B cell (primary cell): ENCODE measurements at regions not wholly inside any gene's neighbourhood (a gene's known extent, or its start where the extent isn't known, plus 50 kb on each side); places are given as distances from the start of the nearest gene placed in this dataset.

Source experiments
- ATAC-seq: fragments of 200-7000 bp; cut with Tn5 transposase; one replicate; pipeline ENCODE4 v1.10.0; 2021; ENCODE audit warnings: low read depth, mild to moderate bottlenecking, moderate number of reproducible peaks, moderate library complexity
- CTCF ChIA-PET: fragments of 350-600 bp; sonication (Branson Sonifier 250); formaldehyde crosslinking; loops from one replicate; lab custom pipeline; 2021; ENCODE audit warnings: antibody characterized with exemption, inconsistent platforms; lab: Charles Lee
- POLR2A ChIA-PET: fragments of 350-600 bp; sonication (Branson Sonifier 250); formaldehyde crosslinking; loops from one replicate; lab custom pipeline; 2021; ENCODE audit warnings: antibody characterized with exemption; lab: Charles Lee
- DNase-seq: peaks from one replicate; pipeline ENCODE4 v3.0.0; 2013
- H2AFZ ChIP-seq: 2 replicates; pipeline ENCODE4 v1.6.1; 2012; ENCODE audit warnings: mild to moderate bottlenecking, low read depth, low read length; ENCODE audit not compliant: insufficient read depth, poor library complexity, severe bottlenecking
- H3K27ac ChIP-seq, 2 donors: 1 replicate in 1 of 2; 2 replicates in 1 of 2; pipeline ENCODE4 v1.5.1; 2012 to 2013; ENCODE audit warnings: low read length in 2 of 2, mild to moderate bottlenecking in 2 of 2, moderate library complexity in 1 of 2
- H3K27me3 ChIP-seq, 4 experiments: fragments of 200-600 bp in 1 of 4; sonication (generic) in 1 of 4; replicated peaks in 1 of 4; 1 replicate in 2 of 4; 2 replicates in 2 of 4; pipeline versions ENCODE4 v1.6.1 to v1.7.0; 2013 to 2016; ENCODE audit warnings: low read length in 3 of 4, mild to moderate bottlenecking in 2 of 4, mixed read lengths in 1 of 4, moderate library complexity in 1 of 4; ENCODE audit not compliant: insufficient read depth in 4 of 4, control insufficient read depth in 3 of 4; ENCODE audit errors: control extremely low read depth in 1 of 4
- H3K36me3 ChIP-seq, 2 experiments: replicated peaks in 1 of 2; 1 replicate in 1 of 2; 2 replicates in 1 of 2; pipeline versions ENCODE4 v1.6.1 to v1.7.1; 2013; ENCODE audit warnings: low read length in 1 of 2; ENCODE audit not compliant: insufficient read depth in 2 of 2, control insufficient read depth in 1 of 2; ENCODE audit errors: control extremely low read depth in 1 of 2, extremely low read depth in 1 of 2
- H3K4me1 ChIP-seq, 2 donors: fragments of 200-600 bp in 1 of 2; sonication (generic) in 1 of 2; 1 replicate in 1 of 2; 2 replicates in 1 of 2; pipeline versions ENCODE4 v1.5.1 to v1.6.1; 2013 to 2017; ENCODE audit warnings: low read length in 2 of 2; ENCODE audit not compliant: control insufficient read depth in 2 of 2, insufficient read depth in 2 of 2
- H3K4me2 ChIP-seq: replicated peaks from 2 replicates; pipeline ENCODE3; 2012; ENCODE audit warnings: mild to moderate bottlenecking, low read depth, low read length; ENCODE audit not compliant: poor library complexity, severe bottlenecking
- H3K4me3 ChIP-seq, 5 experiments: fragments of 200-600 bp in 1 of 5; sonication (generic) in 1 of 5; 1 replicate in 3 of 5; 2 replicates in 2 of 5; pipeline versions ENCODE4 v1.5.1 to v1.7.0; 2011 to 2016; ENCODE audit warnings: low read length in 4 of 5, mild to moderate bottlenecking in 4 of 5, low read depth in 2 of 5, control low read depth in 1 of 5, moderate library complexity in 1 of 5; ENCODE audit not compliant: insufficient read depth in 1 of 5; ENCODE audit errors: control extremely low read depth in 1 of 5, extremely low read depth in 1 of 5
- H3K79me2 ChIP-seq: fragments of 200-600 bp; sonication (generic); one replicate; pipeline ENCODE4 v1.6.0; 2016; ENCODE audit warnings: low read length; ENCODE audit not compliant: control insufficient read depth, insufficient read depth
- H3K9ac ChIP-seq: fragments of 200-600 bp; sonication (generic); 2 replicates; pipeline ENCODE4 v1.6.1; 2017; ENCODE audit warnings: mild to moderate bottlenecking, low read length, moderate library complexity
- H3K9me3 ChIP-seq, 3 donors: one replicate each; pipeline versions ENCODE4 v1.6.1 to v1.7.1; 2013; ENCODE audit warnings: low read length in 2 of 3; ENCODE audit not compliant: control insufficient read depth in 2 of 3, insufficient read depth in 1 of 3; ENCODE audit errors: control extremely low read depth in 1 of 3
- H4K20me1 ChIP-seq: 2 replicates; pipeline ENCODE4 v1.6.0; 2012; ENCODE audit warnings: mild to moderate bottlenecking, low read length; ENCODE audit not compliant: insufficient read depth, control insufficient read depth, poor library complexity, severe bottlenecking
- H3K27ac Mint-ChIP-seq: one replicate; pipeline ENCODE4 v1.8.0; 2021; ENCODE audit warnings: mixed read lengths
- H3K27me3 Mint-ChIP-seq: one replicate; pipeline ENCODE4 v1.8.0; 2021; ENCODE audit warnings: mixed read lengths
- H3K4me1 Mint-ChIP-seq: one replicate; pipeline ENCODE4 v1.8.0; 2021; ENCODE audit warnings: mixed read lengths
- H3K4me3 Mint-ChIP-seq: one replicate; pipeline ENCODE4 v1.8.0; 2021; ENCODE audit warnings: mixed read lengths
- H3K9me3 Mint-ChIP-seq: one replicate; pipeline ENCODE4 v1.8.0; 2022; ENCODE audit warnings: mixed read lengths; ENCODE audit not compliant: insufficient read depth
- EZH2 ChIP-seq: IDR thresholded peaks from 2 replicates; pipeline ENCODE4 v1.6.1; 2012; ENCODE audit warnings: borderline replicate concordance, low read depth, mild to moderate bottlenecking, moderate library complexity, low read length; ENCODE audit not compliant: insufficient read depth, poor library complexity, severe bottlenecking
- WGBS: methylation state at CpG from one replicate; pipeline ENCODE4 v1.1.5; 2013; ENCODE audit warnings: missing lambda C conversion rate; ENCODE audit not compliant: insufficient coverage; 5-methylcytosine and 5-hydroxymethylcytosine counted together
- intact Hi-C: fragments of 100-400 bp; cut with micrococcal nuclease; formaldehyde crosslinking; loops from one replicate; pipeline ENCODE4 v1.10.0; 2022
- TF ChIP-seq, protein P1 (sequence below): fragments of 200-600 bp; IDR thresholded peaks from one replicate; pipeline ENCODE4 v1.8.0; 2022; ENCODE audit warnings: antibody characterized with exemption, mild to moderate bottlenecking

GRCh38 chr3:72391659-72392058 lies 456.6 kb downstream of the SHQ1 start:
- H3K27ac ChIP-seq, result no peak overlapping the region
- Mint-ChIP-seq H3K9me3 (no peaks in the 10 kb centered on the region), H3K4me1 (peaks cover 58% of the 10 kb centered on the region), H3K27me3 (no peaks in the 10 kb centered on the region), H3K4me3 (no peak overlapping the region), H3K27ac (no peak overlapping the region)
- peaks cover 5 to 7% of the 10 kb centered on the region in 2 donors for H3K4me1 ChIP-seq
- no peaks in the 10 kb centered on the region for H3K27me3 ChIP-seq
- CTCF ChIA-PET, result interaction anchor here (0.6 kb wide), 1 partner anchor 327 kb away, joined by 3 read pairs; no protein-coding TSS in a partner anchor
- H3K9ac ChIP-seq, result no peak overlapping the region
- intact Hi-C loops, result no loop called here
- no peak for TF ChIP-seq EZH2
- TF ChIP-seq, protein P1, sequence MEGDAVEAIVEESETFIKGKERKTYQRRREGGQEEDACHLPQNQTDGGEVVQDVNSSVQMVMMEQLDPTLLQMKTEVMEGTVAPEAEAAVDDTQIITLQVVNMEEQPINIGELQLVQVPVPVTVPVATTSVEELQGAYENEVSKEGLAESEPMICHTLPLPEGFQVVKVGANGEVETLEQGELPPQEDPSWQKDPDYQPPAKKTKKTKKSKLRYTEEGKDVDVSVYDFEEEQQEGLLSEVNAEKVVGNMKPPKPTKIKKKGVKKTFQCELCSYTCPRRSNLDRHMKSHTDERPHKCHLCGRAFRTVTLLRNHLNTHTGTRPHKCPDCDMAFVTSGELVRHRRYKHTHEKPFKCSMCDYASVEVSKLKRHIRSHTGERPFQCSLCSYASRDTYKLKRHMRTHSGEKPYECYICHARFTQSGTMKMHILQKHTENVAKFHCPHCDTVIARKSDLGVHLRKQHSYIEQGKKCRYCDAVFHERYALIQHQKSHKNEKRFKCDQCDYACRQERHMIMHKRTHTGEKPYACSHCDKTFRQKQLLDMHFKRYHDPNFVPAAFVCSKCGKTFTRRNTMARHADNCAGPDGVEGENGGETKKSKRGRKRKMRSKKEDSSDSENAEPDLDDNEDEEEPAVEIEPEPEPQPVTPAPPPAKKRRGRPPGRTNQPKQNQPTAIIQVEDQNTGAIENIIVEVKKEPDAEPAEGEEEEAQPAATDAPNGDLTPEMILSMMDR, result no peak
- H3K9me3 ChIP-seq, result peaks cover 0 to 3% (median 0%) of the 10 kb centered on the region in 3 donors
- ATAC-seq (no peak), DNase-seq (no peak)
- WGBS, result 63% methylated on average over 1 of the region's 2 CpGs
- H3K36me3 ChIP-seq, result no peaks in the 10 kb centered on the region
- POLR2A ChIA-PET, result interaction anchor here (0.6 kb wide), 1 partner anchor 24 kb away, joined by 4 read pairs; no protein-coding TSS in a partner anchor
- H3K79me2 ChIP-seq, result peaks cover 96% of the 10 kb centered on the region
- H2AFZ ChIP-seq, result no peak overlapping the region
- H3K4me2 ChIP-seq, result no peak overlapping the region
- no peak overlapping the region for H3K4me3 ChIP-seq
- H4K20me1 ChIP-seq, result peaks cover 96% of the 10 kb centered on the region

DNA sequence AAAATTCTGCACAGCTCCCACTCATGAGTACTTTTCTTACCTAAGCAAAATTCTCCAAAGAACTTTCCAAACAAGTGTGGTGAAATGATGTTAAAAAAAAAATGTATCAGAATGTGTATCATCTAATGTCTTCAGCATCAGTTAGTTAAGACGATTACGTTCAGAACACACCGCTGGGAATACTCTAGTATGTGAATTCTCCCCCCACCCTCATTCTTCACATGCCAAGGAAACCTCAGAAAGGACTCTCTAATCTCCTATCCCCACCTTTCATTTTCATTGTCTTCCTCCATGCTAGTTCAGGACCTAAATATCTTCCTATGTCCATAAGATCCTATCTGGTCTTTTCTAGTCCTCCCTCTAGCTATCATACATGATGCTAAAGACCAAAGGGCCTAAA lies 457.4 kb downstream of the SHQ1 start:
- ATAC-seq (no peak), DNase-seq (no peak)
- H3K9me3 ChIP-seq, result peaks cover 0 to 3% (median 0%) of the 10 kb centered on the region in 3 donors
- no peaks in the 10 kb centered on the region for H3K27me3 ChIP-seq
- no peak for TF ChIP-seq EZH2
- TF ChIP-seq, protein P1, result no peak
- no peak overlapping the region for H3K9ac ChIP-seq
- Mint-ChIP-seq H3K4me1 (peaks cover 59% of the 10 kb centered on the region), H3K4me3 (no peak overlapping the region), H3K27me3 (no peaks in the 10 kb centered on the region), H3K27ac (no peak overlapping the region), H3K9me3 (no peaks in the 10 kb centered on the region)
- ChIA-PET CTCF (no interaction called here), POLR2A (no interaction called here)
- H3K27ac ChIP-seq, result no peak overlapping the region
- peaks cover 96% of the 10 kb centered on the region for H3K79me2 ChIP-seq
- WGBS, result 89% methylated on average over 3 of the region's 3 CpGs
- H3K4me3 ChIP-seq, result no peak overlapping the region
- H3K36me3 ChIP-seq, result peaks cover 0 to 3% of the 10 kb centered on the region in 2 experiments
- peaks cover 96% of the 10 kb centered on the region for H4K20me1 ChIP-seq
- H3K4me2 ChIP-seq, result no peak overlapping the region
- H2AFZ ChIP-seq, result no peak overlapping the region
- peaks cover 5 to 6% of the 10 kb centered on the region in 2 donors for H3K4me1 ChIP-seq
- intact Hi-C loops, result no loop called here
